GM20000 (cell line): ENCODE measurements at regions not wholly inside any gene's neighbourhood (a gene's known extent, or its start where the extent isn't known, plus 50 kb on each side); places are given as distances from the start of the nearest gene placed in this dataset.

ENCODE experiments used
- DNase-seq: peaks from one replicate; pipeline ENCODE4 v3.0.0; 2012; ENCODE audit warnings: low spot score
- TF ChIP-seq, protein P1 (sequence below): IDR thresholded peaks from 2 replicates; pipeline ENCODE4 v1.5.1; 2012; ENCODE audit warnings: mild to moderate bottlenecking, control low read depth; ENCODE audit errors: extremely low read depth, missing control alignments

DNA sequence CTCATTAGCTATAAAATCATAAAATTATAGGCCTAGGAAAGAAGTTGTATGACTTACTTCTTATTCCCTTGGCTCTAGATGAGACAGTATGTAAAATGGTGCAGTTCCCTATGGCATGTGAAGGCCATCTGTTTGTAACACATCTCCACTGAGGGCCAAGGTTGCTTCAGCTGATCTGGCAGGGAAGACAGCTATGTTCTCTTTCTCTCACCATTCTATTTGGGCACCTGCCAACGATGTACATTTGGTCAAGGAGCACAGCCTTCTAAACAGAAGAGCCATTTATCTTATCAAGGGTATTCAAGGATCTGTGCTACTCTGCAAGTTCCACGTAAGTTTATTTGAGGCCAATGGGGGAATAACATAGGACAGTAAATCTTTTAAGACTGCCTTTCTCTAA, 129.8 kb upstream of the TOM1L1 start:
- TF ChIP-seq, protein P1, sequence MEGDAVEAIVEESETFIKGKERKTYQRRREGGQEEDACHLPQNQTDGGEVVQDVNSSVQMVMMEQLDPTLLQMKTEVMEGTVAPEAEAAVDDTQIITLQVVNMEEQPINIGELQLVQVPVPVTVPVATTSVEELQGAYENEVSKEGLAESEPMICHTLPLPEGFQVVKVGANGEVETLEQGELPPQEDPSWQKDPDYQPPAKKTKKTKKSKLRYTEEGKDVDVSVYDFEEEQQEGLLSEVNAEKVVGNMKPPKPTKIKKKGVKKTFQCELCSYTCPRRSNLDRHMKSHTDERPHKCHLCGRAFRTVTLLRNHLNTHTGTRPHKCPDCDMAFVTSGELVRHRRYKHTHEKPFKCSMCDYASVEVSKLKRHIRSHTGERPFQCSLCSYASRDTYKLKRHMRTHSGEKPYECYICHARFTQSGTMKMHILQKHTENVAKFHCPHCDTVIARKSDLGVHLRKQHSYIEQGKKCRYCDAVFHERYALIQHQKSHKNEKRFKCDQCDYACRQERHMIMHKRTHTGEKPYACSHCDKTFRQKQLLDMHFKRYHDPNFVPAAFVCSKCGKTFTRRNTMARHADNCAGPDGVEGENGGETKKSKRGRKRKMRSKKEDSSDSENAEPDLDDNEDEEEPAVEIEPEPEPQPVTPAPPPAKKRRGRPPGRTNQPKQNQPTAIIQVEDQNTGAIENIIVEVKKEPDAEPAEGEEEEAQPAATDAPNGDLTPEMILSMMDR, result no peak
- no peak for DNase-seq

DNA sequence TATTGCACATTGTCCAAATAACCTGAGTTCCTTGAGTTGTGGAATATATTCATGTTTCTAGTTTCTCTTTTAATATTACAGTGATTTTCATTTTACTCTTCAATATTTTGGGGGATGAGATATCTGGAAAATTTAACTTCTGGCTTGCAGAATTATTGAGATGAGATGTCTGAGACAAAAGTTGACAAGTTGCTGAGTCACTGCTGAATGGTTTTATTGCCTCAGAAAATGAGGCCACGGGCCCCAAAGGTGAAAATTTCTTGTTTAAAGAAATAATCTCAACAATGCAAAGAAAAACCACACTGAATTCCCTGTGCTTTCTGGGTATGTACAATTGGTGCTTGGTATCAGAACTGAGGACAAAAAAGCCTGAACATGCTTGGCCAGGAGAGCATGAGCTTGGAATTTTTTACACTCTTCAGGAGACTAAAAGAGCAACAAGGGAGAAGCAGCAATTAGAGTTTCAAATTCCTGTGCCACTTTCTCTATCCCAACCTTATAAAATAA, 129.2 kb upstream of the TOM1L1 start:
- TF ChIP-seq, protein P1, result no peak
- DNase-seq, result no peak

DNA sequence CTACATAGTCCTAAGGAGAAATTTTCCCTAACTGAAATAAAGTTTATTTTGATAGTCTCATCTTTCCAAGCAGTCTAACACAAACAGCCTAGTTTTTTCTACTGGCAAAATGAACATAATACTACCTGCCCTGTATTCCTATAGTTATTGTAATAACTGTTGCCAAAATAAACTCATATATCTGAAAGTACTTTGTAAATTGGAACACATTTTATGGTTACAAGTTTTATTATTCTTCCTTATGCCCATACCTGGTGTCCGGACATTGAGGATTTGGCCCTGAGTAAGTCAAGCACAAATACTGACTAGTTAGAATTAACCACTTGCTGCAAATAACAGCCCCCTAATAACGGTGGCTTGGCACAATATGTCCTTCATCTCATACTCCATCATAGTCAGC, 120.4 kb upstream of the TOM1L1 start:
- no peak for DNase-seq
- TF ChIP-seq, protein P1, result no peak

DNA sequence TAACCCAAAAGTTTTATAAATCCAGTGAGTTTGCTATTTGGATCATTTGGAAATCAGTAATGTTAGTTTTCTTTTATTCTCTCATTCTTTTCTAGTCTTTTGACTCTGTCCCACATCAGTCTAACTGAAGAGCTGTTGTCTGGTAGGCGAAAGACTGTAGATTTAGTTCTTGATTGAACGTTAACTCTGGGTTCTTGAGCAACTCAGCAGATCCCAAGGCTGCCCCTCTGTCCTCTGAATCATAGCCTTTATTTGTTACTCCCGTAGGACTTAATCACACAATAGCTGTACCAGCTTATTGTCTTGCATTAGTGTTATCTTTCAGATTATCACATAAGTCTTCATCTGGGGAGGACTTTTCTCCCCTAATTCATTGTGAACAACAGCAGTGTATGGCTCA, 119.3 kb upstream of the TOM1L1 start:
- no peak for DNase-seq
- TF ChIP-seq, protein P1, result no peak

DNA sequence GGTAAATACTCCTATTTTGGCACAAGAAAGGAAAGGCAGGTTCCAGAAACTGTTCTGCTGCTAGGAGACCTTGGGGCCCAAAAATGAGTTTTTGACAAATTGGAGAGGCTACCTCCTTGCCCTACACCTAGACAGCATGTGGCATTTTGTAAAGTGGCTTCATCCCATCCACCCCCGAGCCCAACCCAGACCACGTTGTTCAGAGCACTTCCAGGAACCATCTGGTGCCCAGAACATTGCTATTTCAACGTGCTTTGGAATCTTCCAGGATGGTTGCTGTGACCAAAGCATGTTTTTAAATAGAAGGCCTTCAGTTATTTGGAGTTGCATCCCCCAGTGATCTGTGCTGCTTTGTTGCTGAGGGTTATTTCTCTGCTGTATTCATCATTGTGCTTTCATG, 116.3 kb upstream of the TOM1L1 start:
- no peak for DNase-seq
- TF ChIP-seq, protein P1, result no peak

DNA sequence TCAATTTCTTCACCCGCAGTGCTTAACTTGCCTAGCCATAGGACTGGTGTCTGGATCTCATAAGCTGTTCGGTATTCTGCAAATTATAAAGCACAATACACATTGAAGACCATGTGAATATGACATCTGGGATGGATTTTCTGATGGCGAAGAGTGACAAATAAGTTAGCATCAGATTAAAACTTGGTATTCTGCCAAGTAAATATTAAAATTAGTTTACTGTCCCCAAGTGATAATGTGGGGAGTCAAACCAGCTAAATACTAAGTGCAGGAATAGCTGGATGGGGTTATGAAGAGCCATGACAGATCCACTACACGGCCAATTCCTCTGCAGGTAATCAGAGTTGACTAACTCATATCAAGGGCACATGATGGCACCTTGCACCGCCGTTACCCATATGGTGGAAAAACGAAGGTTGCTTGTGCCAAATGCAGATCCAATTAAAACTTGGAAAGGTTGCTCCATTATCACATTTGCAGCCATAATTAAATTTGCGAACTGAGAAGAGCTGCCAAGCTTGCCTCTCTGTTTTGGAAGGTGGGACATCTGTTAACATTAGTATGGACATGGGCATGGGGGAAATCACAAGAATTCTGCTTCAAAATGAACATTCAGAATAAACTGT, 114.9 kb upstream of the TOM1L1 start:
- TF ChIP-seq, protein P1, result no peak
- no peak for DNase-seq

DNA sequence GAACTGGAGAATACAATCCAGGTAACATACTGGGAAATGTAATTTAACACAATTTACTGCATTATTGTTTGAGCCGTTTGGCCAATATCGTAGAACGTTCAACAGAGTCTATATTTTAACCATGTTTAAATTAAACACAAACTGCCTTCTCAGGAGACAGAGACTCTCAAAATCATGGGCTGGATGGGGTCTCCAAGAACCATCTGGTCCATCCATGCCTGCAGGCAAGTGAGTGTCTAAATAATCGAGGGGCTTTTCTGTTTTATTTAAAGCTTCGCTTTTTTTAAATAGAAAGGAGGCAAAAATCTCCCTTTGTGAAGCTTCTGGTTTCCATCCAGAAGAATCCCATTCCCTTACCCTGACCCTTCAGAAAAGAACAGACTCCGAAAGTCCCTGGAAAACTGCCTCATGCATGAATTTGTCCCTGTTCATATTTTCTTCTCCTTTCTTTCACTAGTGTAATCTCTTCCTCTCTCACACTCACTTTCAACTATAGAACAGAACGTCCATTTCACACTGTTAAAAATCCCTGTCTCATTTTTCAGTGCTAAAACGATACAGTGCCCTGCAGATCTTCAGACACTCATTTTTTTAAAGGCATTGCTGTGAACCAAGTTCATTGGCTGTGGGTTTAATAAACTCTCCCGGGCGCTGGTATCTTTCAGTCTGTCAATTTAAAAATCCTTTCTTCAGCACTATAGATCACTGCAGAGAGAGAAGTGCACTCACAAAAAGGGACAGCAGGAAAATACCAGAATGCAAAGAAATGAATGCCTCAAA, 111.4 kb upstream of the TOM1L1 start:
- no peak for DNase-seq
- TF ChIP-seq, protein P1, result no peak
